WTC11 (cell line): ENCODE measurements at regions not wholly inside any gene's neighbourhood (a gene's known extent, or its start where the extent isn't known, plus 50 kb on each side); places are given as distances from the start of the nearest gene placed in this dataset.

Experiments used
- ATAC-seq: fragments of 200-7000 bp; cut with Tn5 transposase; 2 replicates; pipeline ENCODE4 v1.10.0; 2021; ENCODE audit warnings: mild to moderate bottlenecking, moderate library complexity
- CTCF ChIA-PET: fragments of 300-600 bp; sonication (Branson Sonifier 250); formaldehyde crosslinking; loops from one replicate; lab custom pipeline; 2021; ENCODE audit warnings: antibody characterized with exemption; lab: Charles Lee
- POLR2A ChIA-PET: fragments of 350-600 bp; sonication (Branson Sonifier 250); formaldehyde crosslinking; loops from one replicate; lab custom pipeline; 2021; ENCODE audit warnings: antibody characterized with exemption; lab: Charles Lee
- DNase-seq: peaks from one replicate; pipeline ENCODE4 v3.0.0; 2021; ENCODE audit warnings: low spot score
- H3K27ac Mint-ChIP-seq: 2 replicates; pipeline ENCODE4 v1.8.0; 2021; ENCODE audit warnings: mixed read lengths
- H3K27me3 Mint-ChIP-seq: 2 replicates; pipeline ENCODE4 v1.8.0; 2021; ENCODE audit warnings: low read depth, mild to moderate bottlenecking, moderate library complexity, mixed read lengths
- H3K36me3 Mint-ChIP-seq: 2 replicates; pipeline ENCODE4 v1.8.0; 2021; ENCODE audit warnings: mixed read lengths
- H3K4me1 Mint-ChIP-seq: 2 replicates; pipeline ENCODE4 v1.8.0; 2022; ENCODE audit warnings: mixed read lengths
- H3K4me3 Mint-ChIP-seq: 2 replicates; pipeline ENCODE4 v1.8.0; 2021; ENCODE audit warnings: mild to moderate bottlenecking, moderate library complexity, mixed read lengths
- H3K9me3 Mint-ChIP-seq: 2 replicates; pipeline ENCODE4 v1.8.0; 2021; ENCODE audit warnings: mixed read lengths
- AFF4 ChIP-seq: sonication (generic); formaldehyde crosslinking; IDR thresholded peaks from 2 replicates; pipeline ENCODE4 v1.8.1; 2023; ENCODE audit warnings: mild to moderate bottlenecking, missing genetic modification reagents, borderline replicate concordance
- ATF2 ChIP-seq: sonication (generic); formaldehyde crosslinking; IDR thresholded peaks from 2 replicates; pipeline ENCODE4 v1.8.1; 2022; ENCODE audit warnings: low read depth, missing genetic modification reagents, borderline replicate concordance
- CBFB ChIP-seq: sonication (generic); formaldehyde crosslinking; IDR thresholded peaks from 2 replicates; pipeline ENCODE4 v1.8.1; 2022; ENCODE audit warnings: mild to moderate bottlenecking, low read depth, missing genetic modification reagents
- E2F4 ChIP-seq: sonication (generic); formaldehyde crosslinking; IDR thresholded peaks from 2 replicates; pipeline ENCODE4 v1.8.1; 2022; ENCODE audit warnings: low read depth, mild to moderate bottlenecking, moderate library complexity, missing genetic modification reagents, borderline replicate concordance
- E2F5 ChIP-seq: sonication (generic); formaldehyde crosslinking; IDR thresholded peaks from 2 replicates; pipeline ENCODE4 v1.8.1; 2022; ENCODE audit warnings: mild to moderate bottlenecking, moderate library complexity, missing genetic modification reagents
- EMX1 ChIP-seq: fragments of 250-450 bp; sonication (Bioruptor Pico); IDR thresholded peaks from 2 replicates; pipeline ENCODE4 v1.8.0; 2021; ENCODE audit warnings: mild to moderate bottlenecking
- ERG ChIP-seq: fragments of 250-450 bp; sonication (Bioruptor Pico); IDR thresholded peaks from 2 replicates; pipeline ENCODE4 v1.8.0; 2021; ENCODE audit warnings: mild to moderate bottlenecking
- ESRRA ChIP-seq: sonication (generic); formaldehyde crosslinking; IDR thresholded peaks from 2 replicates; pipeline ENCODE4 v1.8.1; 2022; ENCODE audit warnings: mild to moderate bottlenecking, missing genetic modification reagents, borderline replicate concordance
- ETV6 ChIP-seq: sonication (generic); formaldehyde crosslinking; IDR thresholded peaks from 2 replicates; pipeline ENCODE4 v1.8.1; 2022; ENCODE audit warnings: mild to moderate bottlenecking, missing genetic modification reagents
- FOXK1 ChIP-seq: sonication (generic); formaldehyde crosslinking; IDR thresholded peaks from 2 replicates; pipeline ENCODE4 v1.8.0; 2022; ENCODE audit warnings: mild to moderate bottlenecking, moderate library complexity, missing genetic modification reagents
- MLX ChIP-seq: sonication (generic); formaldehyde crosslinking; IDR thresholded peaks from 2 replicates; pipeline ENCODE4 v1.8.1; 2023; ENCODE audit warnings: mild to moderate bottlenecking, missing genetic modification reagents, moderate library complexity
- OVOL2 ChIP-seq: fragments of 250-450 bp; sonication (Bioruptor Pico); IDR thresholded peaks from 2 replicates; pipeline ENCODE4 v1.9.0; 2021; ENCODE audit warnings: mild to moderate bottlenecking, borderline replicate concordance
- PRRX2 ChIP-seq: fragments of 250-450 bp; sonication (Bioruptor Pico); IDR thresholded peaks from 2 replicates; pipeline ENCODE4 v1.8.0; 2021; ENCODE audit warnings: mild to moderate bottlenecking
- USF1 ChIP-seq: sonication (generic); formaldehyde crosslinking; IDR thresholded peaks from 2 replicates; pipeline ENCODE4 v1.8.0; 2022; ENCODE audit warnings: mild to moderate bottlenecking, missing genetic modification reagents
- ZBTB21 ChIP-seq: sonication (generic); formaldehyde crosslinking; IDR thresholded peaks from 2 replicates; pipeline ENCODE4 v1.8.1; 2023; ENCODE audit warnings: mild to moderate bottlenecking, missing genetic modification reagents, borderline replicate concordance
- ZNF138 ChIP-seq: sonication (generic); formaldehyde crosslinking; conservative IDR thresholded peaks from 2 replicates; pipeline ENCODE4 v1.8.1; 2022; ENCODE audit warnings: mild to moderate bottlenecking, moderate library complexity, missing genetic modification reagents
- ZNF219 ChIP-seq: sonication (generic); formaldehyde crosslinking; IDR thresholded peaks from 2 replicates; pipeline ENCODE4 v1.8.0; 2023; ENCODE audit warnings: missing genetic modification reagents, mild to moderate bottlenecking, borderline replicate concordance
- ZNF263 ChIP-seq: sonication (generic); formaldehyde crosslinking; IDR thresholded peaks from 2 replicates; pipeline ENCODE4 v1.8.1; 2022; ENCODE audit warnings: low read depth, mild to moderate bottlenecking, moderate library complexity, missing genetic modification reagents
- ZNF423 ChIP-seq: fragments of 250-450 bp; sonication (Bioruptor Pico); IDR thresholded peaks from 2 replicates; pipeline ENCODE4 v2.1.2; 2022; ENCODE audit warnings: mild to moderate bottlenecking, moderate library complexity
- ZNF671 ChIP-seq: fragments of 250-450 bp; sonication (Bioruptor Pico); IDR thresholded peaks from 2 replicates; pipeline ENCODE4 v1.8.0; 2021; ENCODE audit warnings: mild to moderate bottlenecking
- ZSCAN18 ChIP-seq: fragments of 250-450 bp; sonication (Bioruptor Pico); IDR thresholded peaks from 2 replicates; pipeline ENCODE4 v2.1.2; 2022; ENCODE audit warnings: mild to moderate bottlenecking, moderate library complexity

GRCh38 chr5:159512064-159512463, 181.8 kb upstream of the IL12B start:
- H3K4me3 Mint-ChIP-seq = no peak overlapping the region
- H3K36me3 Mint-ChIP-seq = no peaks in the 10 kb centered on the region
- TF ChIP-seq FOXK1 (no peak), PRRX2 (CRISPR knock-in tag) (no peak), E2F4 (CRISPR knock-in tag) (no peak), ATF2 (CRISPR knock-in tag) (no peak), ZNF219 (CRISPR knock-in tag) (no peak), E2F5 (CRISPR knock-in tag) (no peak), ZNF263 (CRISPR knock-in tag) (no peak), CBFB (CRISPR knock-in tag) (no peak), ERG (CRISPR knock-in tag) (no peak), ETV6 (CRISPR knock-in tag) (no peak), ESRRA (CRISPR knock-in tag) (no peak), OVOL2 (CRISPR knock-in tag) (no peak)
- TF ChIP-seq, all 79 proteins: peak for 0
- H3K27ac Mint-ChIP-seq = no peak overlapping the region
- peaks cover 10% of the 10 kb centered on the region for H3K4me1 Mint-ChIP-seq
- ChIA-PET CTCF (no interaction called here), POLR2A (no interaction called here)
- H3K9me3 Mint-ChIP-seq = peaks cover 7% of the 10 kb centered on the region
- ATAC-seq (no peak), DNase-seq (no peak)
- peaks cover 2% of the 10 kb centered on the region; the same call in 1 of the 2 replicates for H3K27me3 Mint-ChIP-seq

GRCh38 chr5:159514229-159514810, 184.0 kb upstream of the IL12B start:
- Mint-ChIP-seq H3K27me3 (peaks cover 2% of the 10 kb centered on the region; the same call in 1 of the 2 replicates), H3K9me3 (peaks cover under 1% of the 10 kb centered on the region), H3K4me3 (no peak overlapping the region), H3K27ac (no peak overlapping the region), H3K4me1 (peaks cover 10% of the 10 kb centered on the region), H3K36me3 (no peaks in the 10 kb centered on the region)
- POLR2A ChIA-PET = no interaction called here
- ATAC-seq (no peak), DNase-seq (no peak)
- CTCF ChIA-PET = interaction anchor here (2.0 kb wide), 1 partner anchor 472 kb away, joined by 5 read pairs; no protein-coding TSS in a partner anchor
- TF ChIP-seq EMX1 (CRISPR knock-in tag) = no peak
- no peak for TF ChIP-seq ZNF138 (CRISPR knock-in tag)
- TF ChIP-seq ZNF671 (CRISPR knock-in tag) = no peak
- no peak for TF ChIP-seq ZBTB21 (CRISPR knock-in tag)
- TF ChIP-seq ZSCAN18 (CRISPR knock-in tag) = no peak
- no peak for TF ChIP-seq AFF4 (CRISPR knock-in tag)
- no peak for TF ChIP-seq MLX (CRISPR knock-in tag)
- no peak for TF ChIP-seq ZNF423
- TF ChIP-seq USF1 (CRISPR knock-in tag) = no peak
